MM.1S (cell line): ENCODE measurements at regions not wholly inside any gene's neighbourhood (a gene's known extent, or its start where the extent isn't known, plus 50 kb on each side); places are given as distances from the start of the nearest gene placed in this dataset.

Experiments used
- CTCF ChIP-seq: fragments of 300-600 bp; sonication (generic); IDR thresholded peaks from 2 replicates; pipeline ENCODE4 v1.5.1; 2016; ENCODE audit warnings: antibody characterized with exemption, low read length, mixed read lengths
- EZH2phosphoT487 ChIP-seq: fragments of 300-600 bp; sonication (generic); IDR thresholded peaks from 2 replicates; pipeline ENCODE4 v1.6.1; 2018; ENCODE audit warnings: antibody characterized with exemption, low read length

GRCh38 chr4:157997296-157997695, 175.5 kb downstream of the GASK1B start:
- TF ChIP-seq CTCF, result no peak
- TF ChIP-seq EZH2phosphoT487, result no peak
